Heart left ventricle (tissue), 16 donors: ENCODE measurements at regions not wholly inside any gene's neighbourhood (a gene's known extent, or its start where the extent isn't known, plus 50 kb on each side); places are given as distances from the start of the nearest gene placed in this dataset.
"Not testable (repeated sequence)": the region's sequence is repeated elsewhere in the genome, so short reads cannot be mapped to it uniquely, and the experiment has no call there.

Experiments
- ATAC-seq, 4 donors: fragments of 200-7000 bp; cut with Tn5 transposase; one replicate each; pipeline ENCODE4 v1.9.1; 2020 to 2022; ENCODE audit warnings: moderate library complexity in 4 of 4, mild to moderate bottlenecking in 3 of 4, moderate number of reproducible peaks in 1 of 4
- DNase-seq, 5 donors: peaks; one replicate each; pipeline ENCODE4 v3.0.0-alpha.2; 2020
- H3K27ac ChIP-seq, 12 donors: fragments of 200-600 bp; sonication (generic) in 4 of 12; one replicate each; pipeline versions ENCODE4 v1.5.0 to v1.8.0; 2016 to 2022; ENCODE audit warnings: mild to moderate bottlenecking in 2 of 12
- H3K27me3 ChIP-seq, 9 donors: fragments of 200-600 bp; sonication (generic) in 2 of 9; one replicate each; pipeline versions ENCODE4 v1.5.1 to v1.8.0; 2016 to 2022; ENCODE audit warnings: mild to moderate bottlenecking in 3 of 9
- H3K36me3 ChIP-seq, 9 donors: fragments of 200-600 bp; sonication (generic) in 2 of 9; one replicate each; pipeline versions ENCODE4 v1.5.0 to v1.8.0; 2018 to 2022; ENCODE audit warnings: mild to moderate bottlenecking in 2 of 9
- H3K4me1 ChIP-seq, 12 donors: fragments of 200-600 bp; sonication (generic) in 4 of 12; one replicate each; pipeline versions ENCODE4 v1.5.0 to v1.8.0; 2016 to 2022; ENCODE audit warnings: mild to moderate bottlenecking in 3 of 12
- H3K4me3 ChIP-seq, 12 donors: fragments of 200-600 bp; sonication (generic) in 4 of 12; one replicate each; pipeline versions ENCODE4 v1.5.0 to v1.8.0; 2017 to 2022; ENCODE audit warnings: mild to moderate bottlenecking in 9 of 12, moderate library complexity in 4 of 12
- H3K9me3 ChIP-seq, 12 donors: fragments of 200-600 bp; sonication (generic) in 4 of 12; one replicate each; pipeline versions ENCODE4 v1.5.0 to v1.8.0; 2016 to 2022; ENCODE audit warnings: mild to moderate bottlenecking in 1 of 12
- CTCF ChIP-seq, 12 donors: fragments of 200-600 bp; sonication (generic) in 4 of 12; IDR thresholded peaks; one replicate each; pipeline versions ENCODE4 v1.5.0 to v1.8.0; 2018 to 2022; ENCODE audit warnings: antibody characterized with exemption in 12 of 12, mild to moderate bottlenecking in 5 of 12
- POLR2A ChIP-seq, 2 donors: fragments of 450-650 bp; IDR thresholded peaks; one replicate each; pipeline ENCODE4 v1.6.1; 2017; ENCODE audit warnings: antibody characterized with exemption in 2 of 2, mild to moderate bottlenecking in 2 of 2, moderate library complexity in 2 of 2
- WGBS, 4 donors: extraction: QIAGEN DNeasy Blood & Tissue Kit in 2 of 4; methylation state at CpG; one replicate each; pipeline versions ENCODE4 v1.1.5 to v1.1.7; 2013 to 2018; 5-methylcytosine and 5-hydroxymethylcytosine counted together
- intact Hi-C, 10 donors: fragments of 100-400 bp; cut with DNase I; formaldehyde crosslinking; loops; one replicate each; pipeline versions ENCODE4 v1.11.1 to v1.14.2; 2022
- donor health status: ischemic (EF 13 %, LVEDD 7.1; RV severe dilation, severe dysfunction).
- donor health status: healthy with polysubstance abuse.
- donor health status: DM: no; HTN: yes; CAD: no.
- donor health status: DM: no; HTN: no; CAD: no.
- donor health status: ischemic (EF 25% LVEDD 6.9; RV normal size, moderate dysfunction).
- donor health status: ischemic (EF 25% LVEDD 5.7; RV mildly dilated, moderate dysfunction).
- donor health status: healthy.
- donor health status: DM: yes; HTN: yes; CAD: no.
- donor health status: ischemic (EF 35%, LVEDD 5.7; RV mildly dilated, moderate dysfunction).
- donor health status: nonischemic (EF 11% LVEDD 7.7; RV severe dilation, severe dysfunction).
- donor health status: DM: yes; HTN: yes; CAD: no.
- donor health status: PGD.
- donor health status: ischemic (EF 29% LVEDD 5.4; RV normal size, mild dysfunction).
- donor health status: nonischemic (EF 23%, LVEDD 6.1; RV moderate dilation, normal function).

GRCh38 chr9:104232781-104233341 lies 138.8 kb downstream of the SMC2 start:
- TF ChIP-seq POLR2A (IDR thresholded peaks at IDR 0.05) (no peak), CTCF (IDR thresholded peaks at IDR 0.05) (no peak)
- intact Hi-C loops: no loop called here
- DNase-seq (no peak), ATAC-seq (no peak)
- Histone ChIP-seq H3K27ac (no peak overlapping the region), H3K27me3 (no peaks in the 10 kb centered on the region), H3K4me1 (no peaks in the 10 kb centered on the region), H3K36me3 (no peaks in the 10 kb centered on the region), H3K9me3 (peaks cover 0 to 20% (median 0%) of the 10 kb centered on the region in 12 donors), H3K4me3 (no peak overlapping the region)

- Histone ChIP-seq H3K4me3 (no peak overlapping the region), H3K27me3 (no peaks in the 10 kb centered on the region), H3K27ac (no peak overlapping the region), H3K36me3 (no peaks in the 10 kb centered on the region), H3K9me3 (peaks cover 0 to 20% (median 0%) of the 10 kb centered on the region in 12 donors), H3K4me1 (no peaks in the 10 kb centered on the region)
- intact Hi-C loops: no loop called here
- 22 to 40% (median 28%) methylated on average over 2 of the region's 2 CpGs for WGBS, 4 donors
- DNase-seq (no peak), ATAC-seq (no peak)
- no peak for TF ChIP-seq CTCF (IDR thresholded peaks at IDR 0.05)
- TF ChIP-seq POLR2A (IDR thresholded peaks at IDR 0.05): no peak
These were observed 139.3 kb downstream of the SMC2 start for GRCh38 chr9:104233366-104233765.

GRCh38 chr9:104234632-104235337 lies 140.7 kb downstream of the SMC2 start:
- H3K4me3 ChIP-seq, DNase-seq, H3K27ac ChIP-seq, H3K27me3 ChIP-seq, H3K36me3 ChIP-seq, ATAC-seq, H3K4me1 ChIP-seq, intact Hi-C loops: not testable (repeated sequence)
- H3K9me3 ChIP-seq: peaks cover 0 to 20% (median 0%) of the 10 kb centered on the region in 12 donors
- 86 to 96% (median 91%) methylated on average over 27 to 43 of the region's 45 CpGs for WGBS, 4 donors

- H3K36me3 ChIP-seq, ATAC-seq, H3K27ac ChIP-seq, DNase-seq, H3K4me1 ChIP-seq, H3K27me3 ChIP-seq, H3K4me3 ChIP-seq, intact Hi-C loops: not testable (repeated sequence)
- WGBS, 4 donors: 90 to 96% (median 95%) methylated on average over 17 to 42 of the region's 42 CpGs
- peaks cover 0 to 20% (median 0%) of the 10 kb centered on the region in 12 donors for H3K9me3 ChIP-seq
These were observed 141.4 kb downstream of the SMC2 start for GRCh38 chr9:104235347-104236120.

GRCh38 chr9:104238668-104239067 lies 144.6 kb downstream of the SMC2 start:
- ATAC-seq (no peak), DNase-seq (no peak)
- no peaks in the 10 kb centered on the region for H3K27me3 ChIP-seq
- no peak overlapping the region for H3K4me3 ChIP-seq
- no peak for TF ChIP-seq CTCF (IDR thresholded peaks at IDR 0.05)
- H3K27ac ChIP-seq: no peak overlapping the region
- WGBS, 4 donors: 58 to 61% (median 60%) methylated on average over 3 of the region's 3 CpGs
- H3K36me3 ChIP-seq: no peaks in the 10 kb centered on the region
- peaks cover 0 to 20% (median 0%) of the 10 kb centered on the region in 12 donors for H3K9me3 ChIP-seq
- no peaks in the 10 kb centered on the region for H3K4me1 ChIP-seq
- intact Hi-C loops: no loop called here
